ENCODE measurements at regions not wholly inside any gene's neighbourhood (a gene's known extent, or its start where the extent isn't known, plus 50 kb on each side); places are given as distances from the start of the nearest gene placed in this dataset.

GRCh38 chrX:150197388-150197787, 165.7 kb upstream of the MAMLD1 start:
- no peak for TF ChIP-seq CEBPB (IDR thresholded peaks at IDR 0.05)
- TF ChIP-seq EGR1 (IDR thresholded peaks at IDR 0.05): no peak
- TF ChIP-seq FOXM1 (IDR thresholded peaks at IDR 0.05; ENCODE audit: borderline replicate concordance, low read depth): no peak

Measured in Ishikawa (cell line).